ENCODE measurements at regions not wholly inside any gene's neighbourhood (a gene's known extent, or its start where the extent isn't known, plus 50 kb on each side); places are given as distances from the start of the nearest gene placed in this dataset.
"Not testable (repeated sequence)": the region's sequence is repeated elsewhere in the genome, so short reads cannot be mapped to it uniquely, and the experiment has no call there.

GRCh38 chr2:113365791-113366190, 71.7 kb upstream of the ZNG1B start:
- TF ChIP-seq, protein P1, sequence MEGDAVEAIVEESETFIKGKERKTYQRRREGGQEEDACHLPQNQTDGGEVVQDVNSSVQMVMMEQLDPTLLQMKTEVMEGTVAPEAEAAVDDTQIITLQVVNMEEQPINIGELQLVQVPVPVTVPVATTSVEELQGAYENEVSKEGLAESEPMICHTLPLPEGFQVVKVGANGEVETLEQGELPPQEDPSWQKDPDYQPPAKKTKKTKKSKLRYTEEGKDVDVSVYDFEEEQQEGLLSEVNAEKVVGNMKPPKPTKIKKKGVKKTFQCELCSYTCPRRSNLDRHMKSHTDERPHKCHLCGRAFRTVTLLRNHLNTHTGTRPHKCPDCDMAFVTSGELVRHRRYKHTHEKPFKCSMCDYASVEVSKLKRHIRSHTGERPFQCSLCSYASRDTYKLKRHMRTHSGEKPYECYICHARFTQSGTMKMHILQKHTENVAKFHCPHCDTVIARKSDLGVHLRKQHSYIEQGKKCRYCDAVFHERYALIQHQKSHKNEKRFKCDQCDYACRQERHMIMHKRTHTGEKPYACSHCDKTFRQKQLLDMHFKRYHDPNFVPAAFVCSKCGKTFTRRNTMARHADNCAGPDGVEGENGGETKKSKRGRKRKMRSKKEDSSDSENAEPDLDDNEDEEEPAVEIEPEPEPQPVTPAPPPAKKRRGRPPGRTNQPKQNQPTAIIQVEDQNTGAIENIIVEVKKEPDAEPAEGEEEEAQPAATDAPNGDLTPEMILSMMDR (IDR thresholded peaks at IDR 0.05; ENCODE audit: low read length), result not testable (repeated sequence)
- TF ChIP-seq EZH2 (IDR thresholded peaks at IDR 0.05; ENCODE audit: borderline replicate concordance, low read length), result not testable (repeated sequence)
